HepG2 (cell line): ENCODE measurements at regions not wholly inside any gene's neighbourhood (a gene's known extent, or its start where the extent isn't known, plus 50 kb on each side); places are given as distances from the start of the nearest gene placed in this dataset.

Experiments used
- CTCF ChIP-seq: sonication (generic); formaldehyde crosslinking; IDR thresholded peaks from 2 replicates; pipeline ENCODE4 v1.5.0; 2020; ENCODE audit warnings: mild to moderate bottlenecking, missing genetic modification reagents, moderate library complexity
- ETV6 ChIP-seq: sonication (generic); formaldehyde crosslinking; conservative IDR thresholded peaks from 2 replicates; pipeline ENCODE4 v1.4.0; 2020; ENCODE audit warnings: missing genetic modification reagents
- NFKB2 ChIP-seq: sonication (generic); formaldehyde crosslinking; IDR thresholded peaks from 2 replicates; pipeline ENCODE4 v1.4.0; 2020; ENCODE audit warnings: missing genetic modification reagents, borderline replicate concordance
- ZBTB38 ChIP-seq: sonication (generic); formaldehyde crosslinking; IDR thresholded peaks from 2 replicates; pipeline ENCODE4 v1.5.1; 2020; ENCODE audit warnings: mild to moderate bottlenecking, missing genetic modification reagents
- ZFX ChIP-seq: sonication (generic); formaldehyde crosslinking; IDR thresholded peaks from 2 replicates; pipeline ENCODE4 v1.4.0; 2020; ENCODE audit warnings: mild to moderate bottlenecking, low read depth, missing genetic modification reagents, moderate library complexity
- TF ChIP-seq, protein P1 (sequence below): sonication (generic); formaldehyde crosslinking; IDR thresholded peaks from 2 replicates; pipeline ENCODE4 v1.8.0; 2022; ENCODE audit warnings: mild to moderate bottlenecking, missing genetic modification reagents; ENCODE audit not compliant: insufficient replicate concordance
- TF ChIP-seq, protein P2 (sequence below): sonication (generic); formaldehyde crosslinking; IDR thresholded peaks from 2 replicates; pipeline ENCODE4 v1.4.0; 2020; ENCODE audit warnings: missing genetic modification reagents

GRCh38 chr2:84327645-84328249 lies 131.3 kb downstream of the SUCLG1 start:
- TF ChIP-seq ETV6 (no peak), CTCF (no peak), ZBTB38 (CRISPR knock-in tag) (no peak), ZFX (CRISPR knock-in tag) (no peak), NFKB2 (CRISPR knock-in tag) (no peak)
- TF ChIP-seq, protein P1, sequence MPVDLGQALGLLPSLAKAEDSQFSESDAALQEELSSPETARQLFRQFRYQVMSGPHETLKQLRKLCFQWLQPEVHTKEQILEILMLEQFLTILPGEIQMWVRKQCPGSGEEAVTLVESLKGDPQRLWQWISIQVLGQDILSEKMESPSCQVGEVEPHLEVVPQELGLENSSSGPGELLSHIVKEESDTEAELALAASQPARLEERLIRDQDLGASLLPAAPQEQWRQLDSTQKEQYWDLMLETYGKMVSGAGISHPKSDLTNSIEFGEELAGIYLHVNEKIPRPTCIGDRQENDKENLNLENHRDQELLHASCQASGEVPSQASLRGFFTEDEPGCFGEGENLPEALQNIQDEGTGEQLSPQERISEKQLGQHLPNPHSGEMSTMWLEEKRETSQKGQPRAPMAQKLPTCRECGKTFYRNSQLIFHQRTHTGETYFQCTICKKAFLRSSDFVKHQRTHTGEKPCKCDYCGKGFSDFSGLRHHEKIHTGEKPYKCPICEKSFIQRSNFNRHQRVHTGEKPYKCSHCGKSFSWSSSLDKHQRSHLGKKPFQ, result no peak
- TF ChIP-seq, protein P2, sequence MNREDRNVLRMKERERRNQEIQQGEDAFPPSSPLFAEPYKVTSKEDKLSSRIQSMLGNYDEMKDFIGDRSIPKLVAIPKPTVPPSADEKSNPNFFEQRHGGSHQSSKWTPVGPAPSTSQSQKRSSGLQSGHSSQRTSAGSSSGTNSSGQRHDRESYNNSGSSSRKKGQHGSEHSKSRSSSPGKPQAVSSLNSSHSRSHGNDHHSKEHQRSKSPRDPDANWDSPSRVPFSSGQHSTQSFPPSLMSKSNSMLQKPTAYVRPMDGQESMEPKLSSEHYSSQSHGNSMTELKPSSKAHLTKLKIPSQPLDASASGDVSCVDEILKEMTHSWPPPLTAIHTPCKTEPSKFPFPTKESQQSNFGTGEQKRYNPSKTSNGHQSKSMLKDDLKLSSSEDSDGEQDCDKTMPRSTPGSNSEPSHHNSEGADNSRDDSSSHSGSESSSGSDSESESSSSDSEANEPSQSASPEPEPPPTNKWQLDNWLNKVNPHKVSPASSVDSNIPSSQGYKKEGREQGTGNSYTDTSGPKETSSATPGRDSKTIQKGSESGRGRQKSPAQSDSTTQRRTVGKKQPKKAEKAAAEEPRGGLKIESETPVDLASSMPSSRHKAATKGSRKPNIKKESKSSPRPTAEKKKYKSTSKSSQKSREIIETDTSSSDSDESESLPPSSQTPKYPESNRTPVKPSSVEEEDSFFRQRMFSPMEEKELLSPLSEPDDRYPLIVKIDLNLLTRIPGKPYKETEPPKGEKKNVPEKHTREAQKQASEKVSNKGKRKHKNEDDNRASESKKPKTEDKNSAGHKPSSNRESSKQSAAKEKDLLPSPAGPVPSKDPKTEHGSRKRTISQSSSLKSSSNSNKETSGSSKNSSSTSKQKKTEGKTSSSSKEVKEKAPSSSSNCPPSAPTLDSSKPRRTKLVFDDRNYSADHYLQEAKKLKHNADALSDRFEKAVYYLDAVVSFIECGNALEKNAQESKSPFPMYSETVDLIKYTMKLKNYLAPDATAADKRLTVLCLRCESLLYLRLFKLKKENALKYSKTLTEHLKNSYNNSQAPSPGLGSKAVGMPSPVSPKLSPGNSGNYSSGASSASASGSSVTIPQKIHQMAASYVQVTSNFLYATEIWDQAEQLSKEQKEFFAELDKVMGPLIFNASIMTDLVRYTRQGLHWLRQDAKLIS (CRISPR knock-in tag), result no peak
